ENCODE measurements at regions not wholly inside any gene's neighbourhood (a gene's known extent, or its start where the extent isn't known, plus 50 kb on each side); places are given as distances from the start of the nearest gene placed in this dataset.

- Histone ChIP-seq H4K20me1 (replicated peaks; ENCODE audit: control insufficient read depth, extremely low read depth, insufficient read depth, low read length) (no peaks in the 10 kb centered on the region), H3K27me3 (ENCODE audit: control insufficient read depth in 2 of 2, insufficient read depth in 2 of 2, low read length in 2 of 2) (peaks cover 0 to 2% of the 10 kb centered on the region in 2 experiments), H3K36me3 (ENCODE audit: control insufficient read depth in 2 of 2, extremely low read depth in 1 of 2, insufficient read depth in 2 of 2, low read length in 2 of 2) (no peaks in the 10 kb centered on the region), H3K4me3 (replicated peaks in 1 of 3; ENCODE audit: insufficient read depth in 1 of 3, low read depth in 1 of 3, low read length in 3 of 3) (no peak overlapping the region), H3K9ac (replicated peaks; ENCODE audit: extremely low read depth, insufficient read depth, low read length) (no peak overlapping the region), H3K9me1 (replicated peaks; ENCODE audit: control insufficient read depth, extremely low read depth, insufficient read depth, low read length) (no peaks in the 10 kb centered on the region), H3K27ac (ENCODE audit: insufficient read depth, low read depth, low read length) (no peak overlapping the region), H2AFZ (ENCODE audit: low read depth, low read length) (no peak overlapping the region), H3K4me2 (ENCODE audit: insufficient read depth, low read length) (no peak overlapping the region), H3K4me1 (ENCODE audit: control insufficient read depth, extremely low read depth, insufficient read depth, low read length) (no peaks in the 10 kb centered on the region), H3K9me3 (replicated peaks; ENCODE audit: control insufficient read depth, insufficient read depth, low read length) (no peaks in the 10 kb centered on the region), H3K79me2 (ENCODE audit: control insufficient read depth, insufficient read depth, low read length) (no peaks in the 10 kb centered on the region)
- CTCF ChIA-PET = interaction anchor here (2.7 kb wide), 1 partner anchor 9 kb away, joined by 17 read pairs; no protein-coding TSS in a partner anchor
- intact Hi-C loops (cut with micrococcal nuclease) = no loop called here
- no TSS peak for BruUV-seq (replicated peaks)
- FAIRE-seq (no peak), DNase-seq (ENCODE audit: low read depth, low spot score) (no peak)
- no peak for TF ChIP-seq MAX (IDR thresholded peaks at IDR 0.05; ENCODE audit: insufficient read depth, insufficient read length)
- TF ChIP-seq MYC (IDR thresholded peaks at IDR 0.05; ENCODE audit: low read depth, low read length) = no peak
- TF ChIP-seq POLR2AphosphoS5 (IDR thresholded peaks at IDR 0.05; ENCODE audit: insufficient read depth, low read depth, low read length) = no peak
- TF ChIP-seq GATA2 (IDR thresholded peaks at IDR 0.05; ENCODE audit: insufficient read depth, insufficient read length, low read depth, low read length) = no peak
- TF ChIP-seq EZH2 (IDR thresholded peaks at IDR 0.05; ENCODE audit: borderline replicate concordance, low read depth, low read length, severe bottlenecking) = no peak
- TF ChIP-seq POLR2A (IDR thresholded peaks at IDR 0.05; ENCODE audit: low read depth, low read length) = no peak
- TF ChIP-seq CTCF (IDR thresholded peaks at IDR 0.05; ENCODE audit: extremely low read depth in 1 of 2, insufficient read depth in 1 of 2, low read depth in 1 of 2, low read length in 2 of 2) = no peak
- no peak for TF ChIP-seq JUN (IDR thresholded peaks at IDR 0.05; ENCODE audit: borderline replicate concordance, insufficient read depth, insufficient read length, low read depth)
- TF ChIP-seq FOS (IDR thresholded peaks at IDR 0.05; ENCODE audit: borderline replicate concordance, insufficient read depth, low read length) = no peak
- POLR2A ChIA-PET = no interaction called here
- dilution Hi-C loops (cut with MboI; ENCODE audit: extremely low pct_ligation_motif_present, low sequenced_read_pairs) = no loop called here
These were observed 98.4 kb downstream of the PTCSC3 start for GRCh38 chr14:36078080-36078479.

All from endothelial cell of umbilical vein (primary cell).